ACHN (cell line): ENCODE measurements at regions not wholly inside any gene's neighbourhood (a gene's known extent, or its start where the extent isn't known, plus 50 kb on each side); places are given as distances from the start of the nearest gene placed in this dataset.
A peak's percentile ranks its signal among the peaks of the same experiment; 100 is the strongest.

Experiments
- DNase-seq: peaks from one replicate; pipeline ENCODE4 v3.0.0-alpha.2; 2015
- in situ Hi-C: cut with HindIII; loops from 2 replicates; pipeline ENCODE4 v1.10.0; 2017; ENCODE audit warnings: low sequenced_read_pairs, low pct_ligation_motif_present, low pct_unique_long_range_greater_than_20kb

DNA sequence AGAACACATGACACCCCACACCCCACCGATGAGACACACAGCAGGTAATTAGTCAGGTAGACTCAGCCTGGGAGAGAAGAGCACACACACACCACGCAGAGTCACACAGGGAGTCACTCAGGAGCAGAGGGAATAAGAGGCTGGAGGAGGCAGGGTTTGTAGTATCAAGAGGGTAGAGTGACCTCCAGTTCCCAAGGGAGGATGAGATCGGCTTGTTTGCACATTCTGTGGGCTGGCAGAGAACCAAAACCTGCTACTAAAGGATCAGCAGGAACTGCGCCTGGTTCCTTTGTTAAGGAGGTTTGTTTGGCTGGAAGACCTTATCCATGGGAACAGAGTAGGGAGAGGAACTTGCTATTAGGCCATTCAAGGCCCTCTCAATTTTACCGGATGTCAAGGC is 281.4 kb upstream of the SLCO3A1 start:
- in situ Hi-C loops: no loop called here
- peak; percentile 22 for DNase-seq

DNA sequence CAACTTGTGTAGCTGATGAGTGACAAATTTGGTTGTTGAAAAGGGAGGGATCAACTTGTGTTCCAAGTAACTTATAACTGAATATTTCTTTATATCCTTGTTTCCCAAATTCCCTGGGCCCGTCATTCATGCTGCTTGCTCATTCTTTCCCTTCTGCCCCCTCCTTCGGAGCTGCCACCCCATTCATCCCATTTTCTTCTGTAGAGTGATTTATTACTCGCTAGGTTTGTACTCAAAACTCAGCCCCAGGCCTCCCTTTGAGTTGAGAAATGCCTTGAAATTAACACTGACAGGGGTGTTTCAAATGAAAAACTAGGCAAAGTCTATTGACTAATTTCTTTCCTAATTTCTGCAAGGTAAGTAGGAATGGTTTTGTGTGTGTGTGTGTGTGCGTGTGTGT is 277.4 kb upstream of the SLCO3A1 start:
- in situ Hi-C loops: no loop called here
- no peak for DNase-seq

DNA sequence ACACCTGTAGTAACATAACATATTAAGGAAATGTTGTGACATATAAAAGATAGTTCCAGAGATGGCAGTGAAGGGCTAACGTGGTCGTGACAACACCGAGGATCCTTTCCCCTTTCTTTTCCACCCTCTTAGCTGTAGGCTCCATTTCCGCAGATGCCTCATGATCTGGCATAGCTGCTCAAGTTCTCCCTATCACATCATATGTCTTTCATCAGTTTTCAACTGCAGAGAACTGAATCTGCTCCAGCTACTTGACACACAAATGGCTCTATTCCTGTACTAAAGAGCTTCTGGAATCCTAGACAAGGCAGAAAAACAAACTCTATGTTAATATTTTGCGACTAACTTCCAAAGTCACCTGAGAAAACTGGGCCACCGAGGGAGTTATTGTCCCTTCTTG is 275.0 kb upstream of the SLCO3A1 start:
- in situ Hi-C loops: no loop called here
- no peak for DNase-seq

DNA sequence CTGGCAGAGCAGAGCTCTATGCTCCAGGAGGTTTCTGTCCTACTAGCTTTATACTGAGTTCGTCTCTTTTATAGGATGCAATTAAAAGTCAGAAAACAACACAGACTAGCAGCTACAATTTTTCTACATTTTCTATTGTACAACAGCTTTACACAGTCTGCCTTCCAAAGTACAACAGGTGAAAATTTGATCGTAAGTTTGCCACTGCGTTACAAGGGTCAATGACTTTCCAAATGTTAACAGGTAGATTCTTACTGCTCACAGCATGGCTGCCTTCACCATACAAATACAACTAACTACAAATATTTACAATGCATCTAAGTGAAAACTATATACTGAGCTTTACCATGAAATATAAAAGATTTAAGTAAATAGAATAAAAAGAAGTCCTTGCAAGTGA is 268.6 kb upstream of the SLCO3A1 start:
- in situ Hi-C loops: no loop called here
- no peak for DNase-seq

DNA sequence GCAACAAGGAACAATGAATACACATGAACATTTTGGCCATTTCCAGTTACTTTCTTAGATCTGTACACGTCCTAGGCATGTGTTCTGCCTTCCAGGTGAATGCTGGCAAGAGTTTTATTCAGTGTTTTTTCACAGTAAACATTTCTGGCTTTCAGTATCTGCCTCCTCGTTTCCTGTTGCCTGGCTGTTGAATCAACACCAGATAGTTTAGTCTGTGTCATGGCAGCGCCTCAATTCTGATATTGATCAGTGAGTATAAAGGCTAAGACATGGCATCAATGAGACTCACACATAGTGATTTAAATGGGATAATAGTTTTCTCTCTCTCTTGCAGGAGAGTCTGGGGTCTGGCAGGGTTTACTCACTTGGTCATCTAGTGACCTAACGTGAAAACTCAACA is 266.9 kb upstream of the SLCO3A1 start:
- no peak for DNase-seq
- in situ Hi-C loops: no loop called here

DNA sequence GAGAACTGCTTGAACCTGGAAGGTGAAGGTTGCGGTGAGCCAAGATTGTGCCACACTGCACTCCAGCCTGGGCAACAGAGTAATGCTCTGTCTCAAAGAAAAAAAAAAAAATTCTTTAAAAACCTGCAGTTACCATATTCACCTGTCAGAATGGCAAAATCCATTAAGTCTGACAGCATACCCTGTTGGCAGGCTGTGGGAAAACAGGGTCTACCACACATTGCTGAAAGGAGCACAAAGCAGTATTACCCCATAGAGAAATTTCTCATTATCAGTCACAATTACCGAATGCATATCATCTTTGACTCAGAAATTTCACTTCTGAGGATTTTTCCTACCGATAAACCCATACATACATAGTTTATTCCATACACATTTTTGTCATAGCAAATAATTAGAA is 264.1 kb upstream of the SLCO3A1 start:
- no peak for DNase-seq
- in situ Hi-C loops: no loop called here

DNA sequence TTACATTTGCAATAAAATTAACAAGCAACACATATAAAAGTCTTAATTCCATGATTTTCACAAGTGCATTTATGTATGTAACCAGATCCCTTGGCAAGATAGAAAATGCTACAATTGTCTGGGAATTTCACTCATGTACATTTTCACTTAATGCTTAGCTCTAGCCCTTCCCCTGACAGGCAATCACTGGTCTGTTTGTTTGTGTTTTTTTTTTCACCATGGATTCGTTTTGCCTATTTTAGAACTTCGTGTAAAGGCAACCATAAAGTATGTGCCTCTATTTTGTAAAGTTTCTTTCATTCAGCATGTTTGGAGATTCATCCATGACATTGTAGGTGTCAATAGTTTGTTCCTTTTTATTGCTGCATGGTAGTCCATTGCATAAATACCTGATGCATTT is 260.9 kb upstream of the SLCO3A1 start:
- in situ Hi-C loops: no loop called here
- DNase-seq: no peak

DNA sequence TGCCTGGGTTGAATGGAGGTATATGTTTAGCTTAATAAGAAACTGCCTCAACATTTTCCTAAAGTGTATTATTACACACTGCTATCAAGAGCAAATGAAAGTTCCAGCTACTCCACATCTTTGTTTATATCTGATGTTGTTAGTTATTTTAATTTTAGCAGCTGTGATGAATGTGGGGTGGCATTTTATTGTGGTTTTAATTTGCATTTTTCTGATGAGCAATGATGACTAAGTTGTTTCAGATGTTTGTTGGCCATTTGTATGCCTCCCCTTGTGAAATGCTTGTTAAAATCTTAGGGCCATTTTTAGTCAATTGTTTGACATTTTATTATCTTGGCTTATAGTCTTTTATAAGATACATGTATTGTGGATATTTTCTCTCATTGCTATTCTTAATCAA is 260.4 kb upstream of the SLCO3A1 start:
- in situ Hi-C loops: no loop called here
- DNase-seq: no peak

DNA sequence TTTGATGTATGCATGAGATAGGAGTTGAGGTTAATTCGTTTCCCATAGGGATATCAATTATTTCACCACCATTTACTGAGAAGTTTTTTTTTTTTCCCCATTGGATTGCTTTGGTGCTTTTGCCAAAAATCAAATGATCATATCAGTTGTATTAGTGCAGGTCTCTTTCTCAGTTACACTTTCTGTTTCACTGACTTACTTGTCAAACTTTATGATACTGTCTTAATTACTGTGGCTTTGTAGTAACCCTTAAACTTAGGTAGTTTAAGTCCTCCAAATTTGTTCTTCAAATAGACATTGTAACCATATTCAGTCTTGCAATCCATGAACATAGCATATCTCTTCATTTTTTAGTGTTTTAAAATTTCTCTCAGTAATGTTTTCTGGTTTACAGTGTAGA is 259.9 kb upstream of the SLCO3A1 start:
- in situ Hi-C loops: no loop called here
- DNase-seq: no peak

DNA sequence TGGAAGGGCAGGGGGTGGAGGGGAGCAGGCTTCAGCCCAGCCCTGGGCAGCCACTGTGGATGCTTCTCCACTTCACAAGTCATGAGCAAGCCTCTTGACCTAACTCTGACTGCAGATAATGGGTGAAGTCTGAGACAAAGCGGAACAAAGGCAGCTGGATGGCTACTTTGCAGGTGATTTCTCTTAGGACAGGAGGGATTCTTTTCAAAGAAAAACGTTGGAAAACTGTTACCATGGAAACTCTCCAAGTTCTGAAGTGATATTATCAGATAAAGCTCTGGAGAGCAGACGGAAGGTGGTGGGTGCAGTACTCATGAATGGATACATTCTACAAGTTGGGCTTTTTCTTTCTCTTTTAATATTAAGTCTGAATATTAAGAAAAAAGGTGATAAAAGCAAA is 254.2 kb upstream of the SLCO3A1 start:
- no peak for DNase-seq
- in situ Hi-C loops: no loop called here

DNA sequence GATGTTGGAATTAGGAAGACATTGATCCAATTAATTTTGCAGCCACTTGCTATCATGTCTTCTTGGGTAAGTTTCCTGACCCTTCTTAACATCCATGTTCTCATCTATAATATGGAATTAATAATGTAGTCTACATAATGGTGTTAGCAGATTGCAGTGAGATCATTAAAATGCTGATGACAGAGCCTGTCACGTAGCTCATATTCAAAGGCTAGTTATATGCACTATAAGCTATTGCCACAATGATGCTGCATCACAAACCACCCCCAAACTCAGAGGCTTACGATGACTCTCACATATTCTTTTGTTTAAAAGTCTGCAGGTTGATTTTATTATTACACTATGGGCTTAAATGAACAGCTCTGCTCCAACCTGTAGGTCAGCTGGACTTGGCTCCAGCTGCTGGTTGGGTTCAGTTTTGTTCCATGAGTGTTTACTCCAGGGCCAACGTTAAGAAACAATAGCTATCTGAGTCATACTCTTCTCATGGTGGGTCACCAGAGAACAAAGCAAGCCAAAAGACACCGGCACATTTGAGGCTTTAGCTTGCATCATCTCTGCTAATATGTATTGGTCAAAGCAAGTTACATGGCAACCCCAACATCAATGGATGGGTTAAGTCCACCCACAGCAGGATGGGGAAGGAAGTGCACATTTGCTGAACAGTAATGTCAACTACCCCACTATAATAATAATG is 250.0 kb upstream of the SLCO3A1 start:
- in situ Hi-C loops: no loop called here
- DNase-seq: no peak

DNA sequence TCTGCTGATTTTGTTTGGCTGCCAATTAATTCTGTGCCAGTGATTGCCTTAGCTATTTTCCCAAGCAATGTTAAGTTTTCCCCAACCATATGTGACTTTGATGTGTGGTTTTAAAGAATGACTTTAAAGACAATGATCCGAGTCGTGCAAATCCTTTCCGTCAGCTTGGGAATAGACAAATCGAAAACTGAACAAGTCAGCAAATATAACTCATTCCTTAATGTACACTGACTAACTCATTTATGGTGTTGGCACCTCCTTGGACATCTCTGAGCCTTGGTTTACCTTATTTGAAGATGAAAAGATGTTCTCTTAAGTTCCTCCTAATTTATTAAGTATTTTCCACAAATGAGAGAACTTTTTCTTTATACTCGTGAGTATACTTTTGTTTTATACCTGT is 249.4 kb upstream of the SLCO3A1 start:
- in situ Hi-C loops: no loop called here
- no peak for DNase-seq

DNA sequence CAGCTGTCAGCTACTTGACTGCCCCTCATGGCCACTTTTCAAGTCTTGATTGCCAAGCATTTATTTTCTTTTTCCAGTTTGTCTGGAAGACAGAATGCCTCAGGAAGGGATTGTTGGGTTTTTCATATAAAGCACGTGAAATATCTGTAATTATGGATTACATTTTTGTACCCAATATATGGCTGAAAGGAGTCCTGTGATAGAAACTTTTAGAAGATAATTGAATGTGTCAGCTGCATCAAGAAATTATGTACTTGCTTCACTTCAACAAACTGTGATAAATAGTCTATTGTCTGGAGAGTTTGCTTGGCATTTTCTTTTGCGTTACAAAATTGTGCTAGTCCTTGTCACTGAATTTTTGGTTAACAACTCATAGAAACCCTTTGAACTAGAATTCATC is 247.9 kb upstream of the SLCO3A1 start:
- DNase-seq: no peak
- in situ Hi-C loops: no loop called here

DNA sequence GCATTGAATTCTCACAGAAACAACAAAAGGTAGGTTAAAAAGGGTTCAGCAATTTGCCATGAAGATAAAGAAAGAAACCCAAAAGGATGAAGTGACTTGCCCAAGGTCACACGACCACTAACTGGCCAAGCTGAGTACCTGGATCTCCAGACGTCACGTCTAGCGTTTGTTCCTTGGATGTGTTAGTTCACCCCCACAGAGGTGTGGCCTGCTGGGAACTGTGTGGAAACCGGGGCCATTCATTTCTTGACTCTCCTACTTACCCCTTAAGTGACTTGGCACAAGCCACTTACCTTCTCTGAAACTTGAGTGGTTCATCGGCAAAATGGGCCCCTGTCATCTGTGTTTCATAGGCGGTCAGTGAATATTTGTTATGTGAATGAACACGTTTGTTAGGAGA is 244.3 kb upstream of the SLCO3A1 start:
- in situ Hi-C loops: no loop called here
- no peak for DNase-seq

DNA sequence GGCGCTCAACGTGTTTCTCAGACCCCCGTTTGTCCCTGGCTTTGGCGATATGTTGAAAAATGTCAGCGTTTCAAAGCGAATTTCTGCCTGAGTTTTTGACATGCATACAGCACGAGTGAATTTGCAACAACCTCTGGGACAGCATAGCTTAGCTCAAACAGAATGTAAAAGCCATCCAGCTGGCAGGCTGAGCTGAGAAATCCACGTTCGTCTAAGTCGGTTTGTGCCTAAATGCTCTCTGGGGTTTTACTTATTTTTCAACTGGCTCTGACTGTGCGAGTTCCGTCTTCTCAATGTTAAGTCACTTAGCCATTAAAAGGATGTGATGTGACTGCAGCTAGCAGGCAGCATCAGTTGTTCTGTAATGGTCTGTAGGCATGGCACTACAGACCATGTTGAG is 243.5 kb upstream of the SLCO3A1 start:
- in situ Hi-C loops: no loop called here

DNA sequence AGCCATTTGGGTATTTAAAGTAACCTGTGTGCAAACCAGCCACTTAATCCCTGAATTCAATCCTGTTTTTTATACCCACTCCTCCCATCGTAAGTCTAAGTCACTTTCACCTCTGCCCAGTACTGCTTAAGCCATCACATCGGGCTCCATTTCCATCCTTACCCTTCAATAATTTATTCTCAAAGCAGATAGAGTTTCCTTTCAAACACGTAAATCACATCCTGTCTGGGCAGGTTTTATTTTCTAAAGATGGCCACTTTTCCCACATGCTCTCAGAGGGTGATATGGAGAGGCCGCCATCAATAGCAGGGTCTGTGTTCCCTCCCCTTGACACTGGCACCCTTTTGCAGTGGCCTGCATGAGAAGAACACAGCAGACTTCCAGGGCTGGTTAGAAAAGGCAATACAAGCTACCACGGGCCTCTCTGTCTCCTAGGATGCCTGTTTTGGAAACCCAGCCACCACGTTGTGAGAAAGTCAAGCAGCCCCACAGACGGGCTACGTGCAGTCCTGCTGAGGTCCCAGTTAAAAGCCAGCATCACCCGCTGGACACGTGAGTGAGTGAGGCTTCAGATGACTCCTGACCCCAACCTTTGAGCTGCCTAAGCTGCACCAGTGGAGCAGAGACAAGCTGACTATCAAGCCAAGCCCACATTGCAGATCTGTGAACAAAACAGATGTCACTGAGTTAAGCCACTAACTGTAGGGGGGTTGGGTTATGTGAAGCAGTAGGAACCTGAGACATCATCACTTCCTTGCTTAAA is 241.8 kb upstream of the SLCO3A1 start:
- DNase-seq: no peak

More for the DNA sequence above, 243.5 kb upstream of the SLCO3A1 start:
- no peak for DNase-seq

DNA sequence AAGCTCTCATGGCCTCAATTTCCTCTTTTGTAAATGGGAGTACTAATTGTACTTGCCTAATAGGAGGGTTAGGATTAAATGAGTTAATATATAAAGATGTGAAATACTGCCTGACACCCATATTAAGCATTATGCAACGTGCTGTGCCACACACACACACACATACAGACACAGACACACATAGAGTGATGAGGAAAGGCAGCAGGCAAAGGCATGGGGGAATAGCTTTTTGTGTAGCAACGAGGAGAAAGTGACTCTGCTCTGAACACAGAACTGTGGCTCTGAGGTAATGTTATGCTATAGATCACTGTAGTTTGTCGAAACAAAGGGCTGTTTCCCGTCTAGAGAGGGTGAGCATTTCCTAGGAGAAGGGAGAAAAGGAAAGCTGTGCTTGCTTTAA is 233.3 kb upstream of the SLCO3A1 start:
- in situ Hi-C loops: no loop called here

More for the DNA sequence above, 241.8 kb upstream of the SLCO3A1 start:
- in situ Hi-C loops: no loop called here

DNA sequence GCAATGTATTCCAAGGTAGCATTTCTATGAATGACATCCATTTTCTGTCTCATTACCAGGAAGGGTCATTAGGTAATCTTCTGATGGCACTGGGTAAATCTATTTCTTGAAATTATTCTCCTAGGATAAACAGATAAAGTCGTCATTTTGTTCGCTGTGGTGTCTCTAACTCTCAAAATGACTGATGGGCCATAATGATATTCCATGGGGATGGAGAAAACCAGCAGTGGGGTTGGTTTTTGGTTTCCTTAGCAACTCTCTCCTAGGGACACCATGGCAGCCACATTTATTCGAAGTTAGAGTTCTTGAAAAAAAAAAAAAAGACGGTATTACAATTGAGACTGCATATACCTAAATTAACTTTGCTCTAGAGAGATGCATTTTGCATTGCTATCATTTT is 231.3 kb upstream of the SLCO3A1 start:
- in situ Hi-C loops: no loop called here
- DNase-seq: no peak

More for the DNA sequence above, 233.3 kb upstream of the SLCO3A1 start:
- DNase-seq: no peak

DNA sequence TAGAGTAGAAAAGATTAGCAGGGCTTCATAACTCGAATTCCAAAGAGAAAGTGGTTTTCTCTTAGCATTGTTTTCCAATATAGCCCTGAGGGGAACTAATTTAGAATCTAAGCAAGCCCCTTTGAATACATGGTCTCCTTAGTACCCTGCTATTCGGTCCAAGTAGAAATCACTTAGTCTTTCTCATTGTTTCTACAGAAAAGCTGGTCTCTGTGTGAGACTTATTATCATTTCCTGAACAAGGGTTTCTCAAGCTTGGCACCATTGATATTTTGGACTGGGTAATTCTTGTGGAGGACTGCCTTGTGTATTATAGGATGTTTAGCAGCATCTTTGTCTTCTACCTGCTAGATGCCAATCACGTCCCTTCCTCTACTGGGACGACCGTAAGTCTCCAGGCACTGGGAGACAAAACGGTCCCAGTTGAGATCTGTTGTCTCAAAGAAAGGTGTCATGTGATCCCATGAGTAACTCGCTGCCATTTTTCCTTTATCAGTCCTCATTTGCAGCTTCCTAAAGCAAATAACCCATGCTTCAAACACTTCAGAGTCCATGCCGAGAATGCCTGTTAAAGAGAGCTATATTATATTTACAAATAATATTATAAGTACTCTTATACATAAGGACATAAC is 230.7 kb upstream of the SLCO3A1 start:
- no peak for DNase-seq
- in situ Hi-C loops: no loop called here
